A673 (cell line): ENCODE measurements at regions not wholly inside any gene's neighbourhood (a gene's known extent, or its start where the extent isn't known, plus 50 kb on each side); places are given as distances from the start of the nearest gene placed in this dataset.

ENCODE experiments used
- BruUV-seq: library from RNA; stranded (reverse); fragments of 400-500 nt; replicated peaks from 2 replicates; lab custom pipeline; 2021; lab: Mats Ljungman, UMichigan
- CTCF ChIA-PET: fragments of 300-600 bp; sonication (Branson Sonifier 250); formaldehyde crosslinking; loops from one replicate; lab custom pipeline; 2022; ENCODE audit warnings: antibody characterized with exemption; lab: Charles Lee
- POLR2A ChIA-PET: fragments of 300-600 bp; sonication (Branson Sonifier 250); formaldehyde crosslinking; loops from one replicate; lab custom pipeline; 2022; ENCODE audit warnings: antibody characterized with exemption; ENCODE audit not compliant: low non-redundant PET; lab: Charles Lee
- DNase-seq: peaks from one replicate; pipeline ENCODE4 v3.0.0-alpha.2; 2015; ENCODE audit warnings: low spot score
- H3K27ac ChIP-seq: fragments of 200-600 bp; sonication (generic); 2 replicates; pipeline ENCODE4 v1.5.1; 2016; ENCODE audit warnings: mixed run types, low read depth, mild to moderate bottlenecking, mixed read lengths, antibody characterized with exemption, low read length; ENCODE audit not compliant: poor library complexity, severe bottlenecking
- H3K27me3 ChIP-seq: fragments of 200-600 bp; sonication (generic); replicated peaks from 2 replicates; pipeline ENCODE4 v1.6.1; 2017; ENCODE audit warnings: mixed run types, low read depth, mild to moderate bottlenecking, mixed read lengths, antibody characterized with exemption, low read length; ENCODE audit not compliant: insufficient read depth, poor library complexity
- H3K36me3 ChIP-seq: fragments of 200-600 bp; sonication (generic); 2 replicates; pipeline ENCODE4 v1.6.1; 2016; ENCODE audit warnings: mixed run types, mild to moderate bottlenecking, mixed read lengths, antibody characterized with exemption, low read length; ENCODE audit not compliant: insufficient read depth, poor library complexity, severe bottlenecking
- H3K4me1 ChIP-seq: fragments of 200-600 bp; sonication (generic); 2 replicates; pipeline ENCODE4 v1.6.1; 2017; ENCODE audit warnings: mixed run types, mild to moderate bottlenecking, mixed read lengths, antibody characterized with exemption, low read length; ENCODE audit not compliant: insufficient read depth, poor library complexity, severe bottlenecking
- H3K4me3 ChIP-seq: fragments of 200-600 bp; sonication (generic); 2 replicates; pipeline ENCODE4 v1.5.1; 2016; ENCODE audit warnings: low read depth, mixed run types, mild to moderate bottlenecking, mixed read lengths, low read length; ENCODE audit not compliant: poor library complexity, severe bottlenecking
- H3K9me3 ChIP-seq: fragments of 200-600 bp; sonication (generic); 2 replicates; pipeline ENCODE4 v1.6.1; 2016; ENCODE audit warnings: mixed run types, low read depth, mild to moderate bottlenecking, mixed read lengths, antibody characterized with exemption, low read length; ENCODE audit not compliant: poor library complexity, severe bottlenecking
- EZH2 ChIP-seq: fragments of 200-600 bp; sonication (generic); IDR thresholded peaks from 2 replicates; pipeline ENCODE4 v1.6.1; 2017; ENCODE audit warnings: borderline replicate concordance, low read depth, mild to moderate bottlenecking, mixed read lengths, antibody characterized with exemption, low read length; ENCODE audit not compliant: poor library complexity, severe bottlenecking
- intact Hi-C: fragments of 100-400 bp; cut with micrococcal nuclease; formaldehyde crosslinking; loops from one replicate; pipeline ENCODE4 v1.10.0; 2022; ENCODE audit not compliant: unreplicated experiment
- TF ChIP-seq, protein P1 (sequence below): fragments of 300-800, 200-600 bp; sonication (generic); conservative IDR thresholded peaks from 2 replicates; pipeline ENCODE4 v1.5.1; 2017; ENCODE audit warnings: low read depth, mild to moderate bottlenecking, antibody characterized with exemption, low read length, moderate library complexity, mixed read lengths

DNA sequence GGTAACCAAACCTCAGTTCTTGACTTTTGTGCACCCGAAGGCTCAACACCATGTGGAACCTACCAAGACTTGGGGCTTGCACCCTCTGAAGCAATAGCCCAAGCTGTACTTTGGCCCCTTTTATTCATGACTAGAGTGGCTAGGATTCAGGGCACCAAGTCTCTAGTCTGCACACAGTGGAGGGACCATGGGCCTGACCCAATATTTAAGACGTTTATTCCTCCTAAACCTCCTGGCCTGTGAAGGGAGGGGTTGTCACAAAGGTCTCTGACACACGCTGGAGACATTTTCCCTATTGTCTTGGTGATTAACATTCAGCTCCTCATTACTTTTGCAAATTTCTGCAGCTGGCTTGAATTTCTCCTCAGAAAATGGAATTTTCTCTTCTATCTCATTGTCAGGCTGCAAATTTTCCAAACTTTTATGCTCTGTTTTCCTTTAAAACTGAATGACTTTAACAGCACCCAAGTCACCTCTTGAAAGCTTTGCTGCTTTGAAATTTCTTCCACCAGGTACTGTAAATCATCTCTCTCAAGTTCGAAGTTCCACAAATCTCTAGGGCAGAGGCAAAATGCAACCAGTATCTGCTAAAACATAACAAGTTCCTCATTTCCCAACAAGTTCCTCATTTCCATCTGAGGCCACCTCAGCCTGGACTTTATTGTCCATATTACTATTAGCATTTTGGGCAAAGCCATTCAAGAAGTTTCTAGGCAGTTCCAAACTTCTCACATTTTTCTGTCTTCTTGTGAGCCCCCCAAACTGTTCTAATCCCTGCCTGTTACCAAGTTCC lies 481.4 kb upstream of the BTBD3 start:
- DNase-seq: no peak
- TF ChIP-seq EZH2: no peak
- TF ChIP-seq, protein P1, sequence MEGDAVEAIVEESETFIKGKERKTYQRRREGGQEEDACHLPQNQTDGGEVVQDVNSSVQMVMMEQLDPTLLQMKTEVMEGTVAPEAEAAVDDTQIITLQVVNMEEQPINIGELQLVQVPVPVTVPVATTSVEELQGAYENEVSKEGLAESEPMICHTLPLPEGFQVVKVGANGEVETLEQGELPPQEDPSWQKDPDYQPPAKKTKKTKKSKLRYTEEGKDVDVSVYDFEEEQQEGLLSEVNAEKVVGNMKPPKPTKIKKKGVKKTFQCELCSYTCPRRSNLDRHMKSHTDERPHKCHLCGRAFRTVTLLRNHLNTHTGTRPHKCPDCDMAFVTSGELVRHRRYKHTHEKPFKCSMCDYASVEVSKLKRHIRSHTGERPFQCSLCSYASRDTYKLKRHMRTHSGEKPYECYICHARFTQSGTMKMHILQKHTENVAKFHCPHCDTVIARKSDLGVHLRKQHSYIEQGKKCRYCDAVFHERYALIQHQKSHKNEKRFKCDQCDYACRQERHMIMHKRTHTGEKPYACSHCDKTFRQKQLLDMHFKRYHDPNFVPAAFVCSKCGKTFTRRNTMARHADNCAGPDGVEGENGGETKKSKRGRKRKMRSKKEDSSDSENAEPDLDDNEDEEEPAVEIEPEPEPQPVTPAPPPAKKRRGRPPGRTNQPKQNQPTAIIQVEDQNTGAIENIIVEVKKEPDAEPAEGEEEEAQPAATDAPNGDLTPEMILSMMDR: no peak
- intact Hi-C loops: no loop called here
- H3K36me3 ChIP-seq: no peaks in the 10 kb centered on the region
- H3K27ac ChIP-seq: no peak overlapping the region
- peaks cover under 1% of the 10 kb centered on the region for H3K4me1 ChIP-seq
- no peaks in the 10 kb centered on the region for H3K27me3 ChIP-seq
- CTCF ChIA-PET: no interaction called here
- POLR2A ChIA-PET: interaction anchor here (0.5 kb wide), 1 partner anchor 72 kb away, joined by 3 read pairs; no protein-coding TSS in a partner anchor
- H3K4me3 ChIP-seq: no peak overlapping the region
- peaks cover 12% of the 10 kb centered on the region for H3K9me3 ChIP-seq
- BruUV-seq: no TSS peak

DNA sequence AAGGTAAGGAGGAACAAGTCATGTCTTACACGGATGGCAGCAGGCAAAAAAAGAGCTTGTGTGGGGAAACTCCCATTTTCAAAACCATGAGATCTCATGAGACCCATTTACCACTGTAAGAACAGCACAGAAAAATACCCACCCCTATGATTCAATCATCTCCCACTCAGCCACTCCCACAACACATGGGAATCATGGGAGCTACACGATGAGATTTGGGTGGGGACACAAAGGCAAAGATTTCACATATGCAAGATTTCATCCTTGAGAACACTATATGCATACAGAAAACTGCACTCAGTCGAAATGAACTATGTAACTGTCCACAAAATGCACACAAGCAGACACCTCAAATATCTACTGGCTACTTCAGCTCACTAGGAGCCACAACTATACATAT lies 480.6 kb upstream of the BTBD3 start:
- BruUV-seq: no TSS peak
- CTCF ChIA-PET: no interaction called here
- H3K36me3 ChIP-seq: no peaks in the 10 kb centered on the region
- DNase-seq: no peak
- no peaks in the 10 kb centered on the region for H3K27me3 ChIP-seq
- intact Hi-C loops: no loop called here
- H3K9me3 ChIP-seq: peaks cover 12% of the 10 kb centered on the region
- POLR2A ChIA-PET: no interaction called here
- H3K27ac ChIP-seq: no peak overlapping the region
- TF ChIP-seq, protein P1: no peak
- no peak for TF ChIP-seq EZH2
- H3K4me3 ChIP-seq: no peak overlapping the region
- peaks cover 8% of the 10 kb centered on the region for H3K4me1 ChIP-seq

DNA sequence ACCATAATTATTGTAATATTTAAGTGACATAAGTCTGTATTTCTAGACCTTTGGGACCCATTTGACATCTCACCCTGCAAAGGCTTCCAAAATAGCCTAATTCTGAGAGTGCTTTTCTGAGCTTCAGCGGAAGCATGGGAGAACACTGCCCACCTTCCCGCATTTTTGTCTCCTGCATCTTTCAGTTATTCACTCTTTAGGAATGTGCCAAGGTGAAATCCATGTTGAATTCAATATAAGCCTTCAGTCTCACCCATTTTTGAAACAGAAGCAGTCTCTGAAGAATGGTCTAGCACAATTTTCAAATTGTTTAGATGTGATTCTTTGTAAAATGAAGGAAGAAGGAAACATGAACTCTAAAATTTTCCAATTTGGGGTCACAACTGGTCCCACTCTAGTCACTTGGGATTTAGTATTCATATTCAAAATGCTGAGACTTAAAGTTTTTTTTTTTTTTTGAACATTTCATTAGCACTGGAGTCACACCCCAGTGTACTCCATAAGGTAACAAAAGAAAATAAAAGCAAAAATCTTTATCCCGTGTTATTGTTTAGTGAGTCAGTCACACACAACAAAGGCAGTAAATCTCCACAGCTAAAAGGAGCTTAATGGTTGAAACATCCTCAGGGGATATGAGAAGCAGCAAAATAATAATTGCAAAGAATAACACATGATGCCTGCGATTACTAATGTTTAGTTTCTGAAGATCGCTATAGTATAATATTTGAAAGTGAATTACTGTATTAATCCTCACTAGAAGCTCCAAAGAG lies 479.9 kb upstream of the BTBD3 start:
- DNase-seq: no peak
- no TSS peak for BruUV-seq
- Histone ChIP-seq H3K36me3 (no peaks in the 10 kb centered on the region), H3K27ac (no peak overlapping the region), H3K4me1 (peaks cover 15% of the 10 kb centered on the region), H3K9me3 (peaks cover 12% of the 10 kb centered on the region), H3K4me3 (no peak overlapping the region), H3K27me3 (no peaks in the 10 kb centered on the region)
- CTCF ChIA-PET: no interaction called here
- TF ChIP-seq, protein P1: no peak
- no peak for TF ChIP-seq EZH2
- intact Hi-C loops: loop anchor here (2.0 kb wide), 1 partner anchor 105 kb away; no protein-coding TSS in a partner anchor
- POLR2A ChIA-PET: no interaction called here
